Peyer's patch (tissue), 4 donors: ENCODE measurements at regions not wholly inside any gene's neighbourhood (a gene's known extent, or its start where the extent isn't known, plus 50 kb on each side); places are given as distances from the start of the nearest gene placed in this dataset.
"Not testable (repeated sequence)": the region's sequence is repeated elsewhere in the genome, so short reads cannot be mapped to it uniquely, and the experiment has no call there.

Experiments
- CTCF ChIP-seq, 6 experiments: fragments of 450-650 bp in 4 of 6; fragments of 200-600 bp in 2 of 6; sonication (generic) in 1 of 6; IDR thresholded peaks; one replicate each; pipeline ENCODE4 v1.5.1; 2017 to 2019; ENCODE audit warnings: antibody characterized with exemption in 6 of 6, mild to moderate bottlenecking in 3 of 6, moderate library complexity in 1 of 6
- POLR2A ChIP-seq, 2 donors: fragments of 450-650 bp; IDR thresholded peaks; one replicate each; pipeline ENCODE4 v1.5.1; 2017; ENCODE audit warnings: antibody characterized with exemption in 2 of 2, mild to moderate bottlenecking in 2 of 2, moderate library complexity in 2 of 2

GRCh38 chr7:12022011-12022410 lies 189.1 kb upstream of the TMEM106B start:
- not testable (repeated sequence) for TF ChIP-seq CTCF, POLR2A (IDR thresholded peaks at IDR 0.05)
